Upper lobe of right lung (tissue), 1 donor: ENCODE measurements at regions not wholly inside any gene's neighbourhood (a gene's known extent, or its start where the extent isn't known, plus 50 kb on each side); places are given as distances from the start of the nearest gene placed in this dataset.
"Not testable (repeated sequence)": the region's sequence is repeated elsewhere in the genome, so short reads cannot be mapped to it uniquely, and the experiment has no call there.

Experiments used
- ATAC-seq: fragments of 200-7000 bp; cut with Tn5 transposase; one replicate; pipeline ENCODE4 v1.9.1; 2020; ENCODE audit warnings: mild to moderate bottlenecking, moderate library complexity
- DNase-seq: peaks from one replicate; pipeline ENCODE4 v3.0.0-alpha.2; 2020
- H3K27ac ChIP-seq: fragments of 200-600 bp; one replicate; pipeline ENCODE4 v1.8.0; 2022
- H3K27me3 ChIP-seq: fragments of 200-600 bp; one replicate; pipeline ENCODE4 v1.8.0; 2022; ENCODE audit warnings: mild to moderate bottlenecking
- H3K36me3 ChIP-seq: fragments of 200-600 bp; one replicate; pipeline ENCODE4 v1.8.0; 2022
- H3K4me1 ChIP-seq: fragments of 200-600 bp; one replicate; pipeline ENCODE4 v1.8.0; 2022
- H3K4me3 ChIP-seq: fragments of 200-600 bp; one replicate; pipeline ENCODE4 v1.8.0; 2022; ENCODE audit warnings: mild to moderate bottlenecking
- H3K9me3 ChIP-seq: fragments of 200-600 bp; one replicate; pipeline ENCODE4 v1.8.0; 2022
- intact Hi-C: fragments of 100-400 bp; cut with DNase I; formaldehyde crosslinking; loops from one replicate; pipeline ENCODE4 v1.11.0; 2022
- TF ChIP-seq, protein P1 (sequence below): fragments of 200-600 bp; IDR thresholded peaks from one replicate; pipeline ENCODE4 v1.8.0; 2022; ENCODE audit warnings: antibody characterized with exemption
- donor health status: DM: no; HTN: yes; CAD: no; lungs with severe emphysema.

DNA sequence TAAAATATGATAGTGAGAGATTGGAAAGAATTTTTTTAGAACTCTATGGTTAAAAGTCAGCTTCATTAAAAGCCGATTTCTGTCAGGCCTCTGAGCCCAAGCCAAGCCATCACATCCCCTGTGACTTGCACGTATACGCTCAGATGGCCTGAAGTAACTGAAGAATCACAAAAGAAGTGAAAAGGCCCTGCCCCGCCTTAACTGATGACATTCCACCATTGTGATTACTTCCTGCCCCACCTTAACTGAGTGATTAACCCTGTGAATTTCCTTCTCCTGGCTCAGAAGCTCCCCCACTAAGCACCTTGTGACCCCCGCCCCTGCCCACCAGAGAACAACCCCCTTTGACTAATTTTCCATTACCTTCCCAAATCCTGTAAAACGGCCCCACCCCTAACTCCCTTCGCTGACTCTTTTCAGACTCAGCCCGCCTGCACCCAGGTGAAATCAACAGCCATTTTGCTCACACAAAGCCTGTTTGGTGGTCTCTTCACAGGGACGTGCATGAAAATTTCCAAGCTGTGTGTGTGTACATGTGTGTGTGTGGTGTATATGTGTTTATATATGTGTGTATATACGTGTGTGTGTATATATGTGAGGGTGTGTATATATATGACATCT, 595.5 kb upstream of the HTR2C start:
- H3K9me3 ChIP-seq, intact Hi-C loops, H3K36me3 ChIP-seq, ATAC-seq, H3K4me1 ChIP-seq, H3K27ac ChIP-seq, H3K27me3 ChIP-seq, DNase-seq, H3K4me3 ChIP-seq: not testable (repeated sequence)

DNA sequence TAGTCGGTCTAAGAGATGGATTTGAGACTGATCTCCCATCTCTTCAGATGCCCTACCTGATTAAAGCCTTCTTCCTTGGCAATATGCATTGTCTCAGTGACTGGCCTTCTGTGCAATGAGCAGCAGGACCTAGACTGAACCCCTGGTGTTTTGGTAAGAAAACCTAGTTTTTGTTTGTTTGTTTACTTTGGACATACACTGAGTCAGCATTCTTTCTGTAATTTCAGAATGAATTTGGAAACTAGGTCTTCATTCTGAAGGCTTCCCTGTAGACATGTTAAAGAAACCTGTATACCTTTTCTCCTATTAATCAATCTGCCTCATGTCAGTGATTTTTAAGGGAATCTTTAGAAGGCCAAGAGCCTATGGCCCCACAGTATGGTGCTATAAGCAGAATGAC, 597.5 kb upstream of the HTR2C start:
- Histone ChIP-seq H3K36me3 (no peaks in the 10 kb centered on the region), H3K27ac (no peak overlapping the region), H3K4me1 (no peaks in the 10 kb centered on the region), H3K4me3 (no peak overlapping the region), H3K9me3 (no peaks in the 10 kb centered on the region), H3K27me3 (no peaks in the 10 kb centered on the region)
- DNase-seq (no peak), ATAC-seq (no peak)
- TF ChIP-seq, protein P1, sequence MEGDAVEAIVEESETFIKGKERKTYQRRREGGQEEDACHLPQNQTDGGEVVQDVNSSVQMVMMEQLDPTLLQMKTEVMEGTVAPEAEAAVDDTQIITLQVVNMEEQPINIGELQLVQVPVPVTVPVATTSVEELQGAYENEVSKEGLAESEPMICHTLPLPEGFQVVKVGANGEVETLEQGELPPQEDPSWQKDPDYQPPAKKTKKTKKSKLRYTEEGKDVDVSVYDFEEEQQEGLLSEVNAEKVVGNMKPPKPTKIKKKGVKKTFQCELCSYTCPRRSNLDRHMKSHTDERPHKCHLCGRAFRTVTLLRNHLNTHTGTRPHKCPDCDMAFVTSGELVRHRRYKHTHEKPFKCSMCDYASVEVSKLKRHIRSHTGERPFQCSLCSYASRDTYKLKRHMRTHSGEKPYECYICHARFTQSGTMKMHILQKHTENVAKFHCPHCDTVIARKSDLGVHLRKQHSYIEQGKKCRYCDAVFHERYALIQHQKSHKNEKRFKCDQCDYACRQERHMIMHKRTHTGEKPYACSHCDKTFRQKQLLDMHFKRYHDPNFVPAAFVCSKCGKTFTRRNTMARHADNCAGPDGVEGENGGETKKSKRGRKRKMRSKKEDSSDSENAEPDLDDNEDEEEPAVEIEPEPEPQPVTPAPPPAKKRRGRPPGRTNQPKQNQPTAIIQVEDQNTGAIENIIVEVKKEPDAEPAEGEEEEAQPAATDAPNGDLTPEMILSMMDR = no peak
- intact Hi-C loops = no loop called here

DNA sequence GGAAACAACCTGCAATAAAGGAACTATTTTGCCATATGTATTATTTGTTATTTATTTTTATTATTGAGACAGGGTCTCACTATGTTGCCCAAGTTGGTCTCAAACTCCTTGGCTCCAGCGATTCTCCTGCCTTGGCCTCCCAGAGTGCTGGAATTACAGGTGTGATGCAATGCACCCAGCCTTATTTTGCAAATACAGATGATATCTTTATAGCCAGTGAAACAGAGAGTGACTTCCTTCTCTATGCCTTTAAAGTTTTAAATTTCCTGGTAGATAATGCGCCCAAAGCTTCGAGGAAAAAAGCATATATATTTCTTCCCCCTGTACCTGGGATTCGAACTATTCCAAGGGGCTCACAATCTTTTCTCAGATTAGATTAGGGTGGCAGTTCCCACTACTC, 601.1 kb upstream of the HTR2C start:
- H3K27ac ChIP-seq = no peak overlapping the region
- TF ChIP-seq, protein P1 = no peak
- H3K27me3 ChIP-seq = no peaks in the 10 kb centered on the region
- no peak for ATAC-seq
- DNase-seq = no peak
- intact Hi-C loops = no loop called here
- no peaks in the 10 kb centered on the region for H3K36me3 ChIP-seq
- H3K9me3 ChIP-seq = no peaks in the 10 kb centered on the region
- no peaks in the 10 kb centered on the region for H3K4me1 ChIP-seq
- H3K4me3 ChIP-seq = no peak overlapping the region

DNA sequence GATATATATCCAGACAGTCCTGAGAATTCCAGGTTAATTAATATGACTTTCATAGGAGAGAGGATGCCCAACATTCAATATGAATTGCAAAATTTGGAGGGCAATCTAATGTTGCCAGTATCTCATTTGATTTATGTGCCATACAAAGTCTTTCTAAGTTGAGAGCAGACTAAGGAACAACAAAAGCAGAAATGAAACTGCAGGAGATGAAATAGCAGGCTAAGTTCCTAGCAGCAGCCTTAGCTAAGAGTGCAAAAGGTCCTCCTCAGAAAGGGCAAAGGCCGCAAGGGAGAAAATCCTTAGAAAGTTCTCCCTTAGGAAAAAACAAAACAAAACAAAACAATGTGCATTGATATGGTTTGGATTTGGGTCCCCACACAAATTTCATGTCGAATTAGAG, 602.9 kb upstream of the HTR2C start:
- TF ChIP-seq, protein P1 = no peak
- intact Hi-C loops = no loop called here
- Histone ChIP-seq H3K4me3 (no peak overlapping the region), H3K36me3 (no peaks in the 10 kb centered on the region), H3K27ac (no peak overlapping the region), H3K4me1 (no peaks in the 10 kb centered on the region), H3K9me3 (no peaks in the 10 kb centered on the region), H3K27me3 (no peaks in the 10 kb centered on the region)
- DNase-seq (no peak), ATAC-seq (peak; percentile 54)

DNA sequence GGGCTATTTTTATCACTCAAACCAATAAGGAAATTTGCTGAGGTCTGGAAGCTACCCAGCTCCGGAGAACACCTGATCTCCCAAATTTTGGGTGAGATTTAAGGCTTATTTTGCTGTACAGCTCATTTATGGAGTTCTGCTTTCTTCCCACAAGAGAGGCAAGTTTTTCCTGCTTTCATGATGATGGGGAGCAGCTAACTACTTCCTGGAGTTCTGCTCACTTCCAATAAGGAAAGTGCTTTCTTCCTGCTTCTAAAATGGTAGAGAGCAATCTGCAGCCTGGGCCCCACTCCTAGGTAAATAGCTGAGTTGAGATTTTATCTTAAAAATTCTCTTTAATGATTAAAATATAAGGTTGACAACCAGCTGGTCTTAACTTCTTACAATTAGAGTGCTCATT, 606.0 kb upstream of the HTR2C start:
- DNase-seq (no peak), ATAC-seq (no peak)
- no peaks in the 10 kb centered on the region for H3K9me3 ChIP-seq
- H3K4me1 ChIP-seq = no peaks in the 10 kb centered on the region
- H3K4me3 ChIP-seq = no peak overlapping the region
- intact Hi-C loops = no loop called here
- H3K36me3 ChIP-seq = no peaks in the 10 kb centered on the region
- H3K27me3 ChIP-seq = no peaks in the 10 kb centered on the region
- no peak overlapping the region for H3K27ac ChIP-seq
- TF ChIP-seq, protein P1 = no peak

DNA sequence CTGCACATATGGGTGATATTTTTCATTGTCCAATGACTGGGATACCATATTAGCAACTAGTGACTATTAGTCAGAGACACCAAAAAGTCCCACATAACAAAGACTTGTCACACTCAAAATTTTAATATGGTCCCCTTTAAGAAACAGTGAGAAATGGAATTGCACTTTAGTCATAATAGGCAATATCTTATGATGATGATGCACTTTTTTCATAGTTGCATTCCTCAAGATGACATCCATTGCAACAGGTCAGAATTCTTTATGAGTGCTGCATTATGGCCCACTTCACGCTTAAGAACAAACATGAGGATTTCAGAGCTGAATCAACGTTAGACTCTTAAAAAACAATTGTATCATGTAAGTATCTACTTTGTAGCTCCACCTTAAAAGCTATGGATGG, 608.4 kb upstream of the HTR2C start:
- no peaks in the 10 kb centered on the region for H3K36me3 ChIP-seq
- no peaks in the 10 kb centered on the region for H3K4me1 ChIP-seq
- H3K4me3 ChIP-seq = no peak overlapping the region
- intact Hi-C loops = no loop called here
- H3K27ac ChIP-seq = no peak overlapping the region
- TF ChIP-seq, protein P1 = no peak
- H3K9me3 ChIP-seq = no peaks in the 10 kb centered on the region
- no peak for ATAC-seq
- no peak for DNase-seq
- no peaks in the 10 kb centered on the region for H3K27me3 ChIP-seq
